AG09309 (cell line): ENCODE measurements at regions not wholly inside any gene's neighbourhood (a gene's known extent, or its start where the extent isn't known, plus 50 kb on each side); places are given as distances from the start of the nearest gene placed in this dataset.

Source experiments
- DNase-seq: peaks from one replicate; pipeline ENCODE4 v3.0.0-alpha.2; 2010; ENCODE audit warnings: low read depth
- H3K4me3 ChIP-seq: 2 replicates; pipeline ENCODE4 v1.5.1; 2011; ENCODE audit warnings: mild to moderate bottlenecking, low read depth, low read length, moderate library complexity; ENCODE audit not compliant: control insufficient read depth
- TF ChIP-seq, protein P1 (sequence below): IDR thresholded peaks from 2 replicates; pipeline ENCODE4 v1.5.1; 2011; ENCODE audit warnings: mild to moderate bottlenecking, low read depth, low read length, inconsistent platforms; ENCODE audit not compliant: insufficient read depth, control insufficient read depth; ENCODE audit errors: missing control alignments

DNA sequence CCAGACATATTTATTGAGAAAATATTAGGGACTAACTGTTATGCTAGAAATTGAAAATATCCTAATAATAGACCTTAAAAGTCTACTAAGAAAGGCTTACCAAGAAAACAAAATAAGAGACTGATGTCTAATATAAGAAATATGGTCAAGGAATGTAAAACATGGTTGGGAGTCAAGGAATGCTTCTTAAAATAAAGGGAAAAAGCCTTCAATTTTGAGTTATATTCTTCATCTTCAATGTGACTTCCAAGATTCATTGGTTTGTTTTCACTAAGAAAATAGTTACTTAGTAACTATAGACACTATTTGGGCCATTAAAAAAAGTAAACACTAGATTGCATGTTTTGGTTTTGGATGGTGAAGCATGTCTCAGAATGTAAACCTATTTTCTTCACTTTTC is 88.1 kb upstream of the ETV6 start:
- H3K4me3 ChIP-seq = no peak overlapping the region
- TF ChIP-seq, protein P1, sequence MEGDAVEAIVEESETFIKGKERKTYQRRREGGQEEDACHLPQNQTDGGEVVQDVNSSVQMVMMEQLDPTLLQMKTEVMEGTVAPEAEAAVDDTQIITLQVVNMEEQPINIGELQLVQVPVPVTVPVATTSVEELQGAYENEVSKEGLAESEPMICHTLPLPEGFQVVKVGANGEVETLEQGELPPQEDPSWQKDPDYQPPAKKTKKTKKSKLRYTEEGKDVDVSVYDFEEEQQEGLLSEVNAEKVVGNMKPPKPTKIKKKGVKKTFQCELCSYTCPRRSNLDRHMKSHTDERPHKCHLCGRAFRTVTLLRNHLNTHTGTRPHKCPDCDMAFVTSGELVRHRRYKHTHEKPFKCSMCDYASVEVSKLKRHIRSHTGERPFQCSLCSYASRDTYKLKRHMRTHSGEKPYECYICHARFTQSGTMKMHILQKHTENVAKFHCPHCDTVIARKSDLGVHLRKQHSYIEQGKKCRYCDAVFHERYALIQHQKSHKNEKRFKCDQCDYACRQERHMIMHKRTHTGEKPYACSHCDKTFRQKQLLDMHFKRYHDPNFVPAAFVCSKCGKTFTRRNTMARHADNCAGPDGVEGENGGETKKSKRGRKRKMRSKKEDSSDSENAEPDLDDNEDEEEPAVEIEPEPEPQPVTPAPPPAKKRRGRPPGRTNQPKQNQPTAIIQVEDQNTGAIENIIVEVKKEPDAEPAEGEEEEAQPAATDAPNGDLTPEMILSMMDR = no peak
- DNase-seq = no peak

DNA sequence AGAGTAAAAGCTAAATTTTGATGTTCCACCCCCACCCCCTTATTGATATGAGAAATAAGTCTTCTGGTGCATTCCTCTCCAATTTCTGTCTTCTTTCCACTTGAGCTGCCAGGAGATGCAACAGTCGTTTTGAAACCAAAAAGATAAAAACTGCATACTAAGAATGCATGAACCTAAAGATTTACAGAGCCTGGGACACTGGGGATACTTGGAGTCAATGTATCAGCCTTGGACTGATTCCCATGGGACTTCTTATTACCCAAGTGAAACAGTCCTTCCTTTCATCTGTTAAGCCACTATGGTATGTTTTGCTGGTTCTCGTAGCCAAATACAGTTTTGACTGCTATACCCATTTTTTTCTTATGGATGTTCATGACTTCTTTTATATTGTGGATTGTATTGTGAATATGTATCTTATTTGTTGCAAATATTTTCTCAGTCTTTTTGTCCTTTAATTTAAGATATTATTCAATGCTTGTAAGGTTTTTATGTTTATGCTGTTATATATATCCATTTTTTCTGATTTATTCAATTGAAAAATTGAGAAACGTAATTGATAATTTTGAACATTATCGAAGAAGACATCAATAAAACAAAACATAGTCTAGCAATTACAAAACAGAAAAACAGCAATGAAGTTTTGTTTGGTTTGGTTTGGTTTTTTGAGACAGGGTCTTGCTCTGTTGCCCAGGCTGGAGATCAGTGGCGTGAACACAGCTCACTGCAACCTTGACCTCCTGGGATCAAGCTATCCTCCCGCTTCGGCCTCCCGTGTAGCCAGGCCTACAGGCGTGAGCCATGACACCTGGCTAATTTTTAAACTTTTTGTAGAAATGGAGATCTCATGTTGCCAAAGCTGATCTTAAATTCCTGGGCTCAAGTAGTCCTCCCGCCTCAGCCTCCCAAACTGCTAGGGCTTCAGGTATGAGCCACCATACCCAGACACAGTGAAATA is 85.4 kb upstream of the ETV6 start:
- H3K4me3 ChIP-seq = no peak overlapping the region
- TF ChIP-seq, protein P1 = no peak
- DNase-seq = no peak

DNA sequence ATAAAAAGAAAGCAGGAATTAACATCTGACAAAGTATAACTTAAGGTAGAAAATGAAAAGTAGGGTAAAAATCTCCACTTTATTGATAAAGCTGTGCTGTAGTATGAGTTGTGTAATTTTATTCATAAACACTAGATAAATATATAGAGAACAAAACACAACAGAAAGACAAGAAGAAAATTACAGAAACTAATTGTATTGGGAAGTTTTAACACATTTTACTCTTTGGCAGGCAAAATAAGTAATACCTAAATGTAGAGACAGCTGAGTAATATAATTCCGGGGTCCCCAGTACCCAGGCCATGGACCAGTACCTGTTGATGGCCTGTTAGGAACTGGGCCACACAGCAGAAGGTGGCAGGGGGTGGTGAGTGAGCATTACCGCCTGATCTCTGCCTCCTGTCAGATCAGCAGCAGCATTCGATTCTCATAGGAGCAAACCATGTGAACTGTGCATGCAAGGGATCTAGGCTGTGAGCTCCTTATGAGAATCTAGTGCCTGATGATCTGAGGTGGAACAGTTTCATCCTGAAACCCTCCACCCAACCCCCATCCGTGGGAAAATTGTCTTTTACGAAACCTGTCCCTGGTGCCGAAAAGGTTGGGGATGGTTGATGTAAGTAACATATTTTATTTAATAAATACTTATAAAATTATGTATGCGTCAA is 84.4 kb upstream of the ETV6 start:
- TF ChIP-seq, protein P1 = no peak
- H3K4me3 ChIP-seq = no peak overlapping the region

DNA sequence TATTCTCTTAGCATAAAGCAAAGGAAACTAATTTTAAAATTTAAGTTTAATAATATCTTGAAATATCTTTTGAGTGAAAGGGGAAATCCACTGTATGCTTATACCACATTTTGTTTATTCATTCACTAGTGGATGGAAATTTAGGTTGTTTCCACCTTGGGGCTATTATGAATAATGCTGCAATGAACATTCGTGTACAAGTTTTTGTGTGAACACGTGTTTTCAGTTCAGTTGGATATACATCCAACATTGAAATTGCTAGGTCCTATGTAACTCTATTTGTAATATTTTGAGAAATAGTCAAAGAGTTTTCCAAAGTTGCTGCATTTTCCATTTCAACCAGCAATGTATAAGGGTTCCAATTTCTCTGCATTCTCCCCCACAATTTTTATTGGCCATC is 83.7 kb upstream of the ETV6 start:
- H3K4me3 ChIP-seq = no peak overlapping the region
- DNase-seq = no peak
- TF ChIP-seq, protein P1 = no peak

More for the DNA sequence above, 84.4 kb upstream of the ETV6 start:
- no peak for DNase-seq

DNA sequence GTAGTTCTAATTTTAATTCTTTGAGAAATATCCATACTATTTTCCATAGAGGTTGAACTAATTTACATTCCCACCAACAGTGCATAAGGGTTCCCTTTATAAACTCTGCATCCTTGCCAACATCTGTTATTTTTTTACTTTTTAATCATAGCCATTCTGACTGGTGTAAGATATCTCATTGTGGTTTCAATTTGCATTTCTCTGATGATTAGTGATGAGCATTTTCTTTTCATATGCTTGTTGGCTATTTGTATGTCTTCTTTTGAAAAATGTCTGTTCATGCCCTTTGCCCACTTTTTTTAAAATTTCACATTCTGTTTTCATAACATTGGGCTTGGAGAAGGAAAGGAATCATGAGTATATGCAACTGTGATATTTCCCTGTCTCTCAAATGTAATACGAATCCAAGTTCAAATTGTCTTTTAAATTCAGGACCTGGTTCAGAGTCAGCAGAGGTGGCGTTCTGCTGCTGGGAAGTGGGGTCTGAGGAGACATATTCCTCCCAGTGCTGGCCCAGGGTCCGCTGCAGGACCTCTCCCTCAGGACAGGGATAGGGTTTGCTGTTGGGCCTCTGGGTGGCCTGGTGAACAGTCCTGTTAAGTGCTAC is 81.2 kb upstream of the ETV6 start:
- no peak for DNase-seq
- no peak overlapping the region for H3K4me3 ChIP-seq
- TF ChIP-seq, protein P1 = no peak

DNA sequence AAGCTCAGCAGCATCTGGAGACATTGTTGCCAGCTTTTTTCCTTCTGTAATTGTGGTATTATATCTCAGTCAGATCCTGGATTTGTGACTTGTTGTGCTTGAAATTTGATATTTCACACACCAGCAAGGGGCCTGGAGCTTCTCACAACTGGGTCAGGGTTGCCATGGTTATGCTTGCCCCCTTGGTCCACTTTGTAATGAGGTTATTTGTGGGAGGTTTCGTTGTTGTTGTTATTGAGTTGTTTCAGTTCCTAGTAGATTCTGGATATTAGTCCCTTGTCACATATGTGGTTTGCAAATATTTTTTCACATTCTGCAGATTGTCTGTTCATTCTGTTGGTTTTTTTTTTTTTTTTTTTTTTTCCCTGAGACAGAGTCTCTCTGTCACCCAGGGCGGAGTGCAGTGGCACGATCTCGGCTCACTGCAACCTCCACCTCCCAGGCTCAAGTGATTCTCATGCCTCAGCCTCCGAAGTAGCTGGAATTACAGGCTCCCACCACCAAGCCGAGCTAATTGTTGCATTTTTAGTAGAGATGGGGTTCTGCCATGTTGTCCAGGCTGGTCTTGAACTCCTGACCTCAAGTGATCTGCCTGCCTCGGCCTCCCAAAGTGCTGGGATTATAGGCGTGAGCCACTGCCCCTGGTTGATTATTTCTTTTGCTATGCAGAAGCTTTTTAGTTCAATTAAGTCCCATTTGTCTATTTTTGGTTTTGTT is 80.6 kb upstream of the ETV6 start:
- DNase-seq = no peak
- H3K4me3 ChIP-seq = no peak overlapping the region
- TF ChIP-seq, protein P1 = no peak
